ENCODE measurements at regions not wholly inside any gene's neighbourhood (a gene's known extent, or its start where the extent isn't known, plus 50 kb on each side); places are given as distances from the start of the nearest gene placed in this dataset.

GRCh38 chr7:15016766-15017165, 114.2 kb upstream of the DGKB start:
- Mint-ChIP-seq H3K4me1 (no peaks in the 10 kb centered on the region), H3K27me3 (ENCODE audit: low read depth in 3 of 3) (peaks cover 0 to 2% (median 1%) of the 10 kb centered on the region in 3 donors), H3K9me3 (peaks cover 0 to 2% (median 0%) of the 10 kb centered on the region in 7 donors), H3K4me3 (no peak overlapping the region), H3K27ac (no peak overlapping the region), H3K36me3 (no peaks in the 10 kb centered on the region)
- Histone ChIP-seq H3K27ac (ENCODE audit: low read depth in 1 of 2, low read length in 2 of 2) (no peak overlapping the region), H3K9ac (ENCODE audit: insufficient read depth, low read length, poor library complexity, severe bottlenecking) (no peak overlapping the region), H2AFZ (ENCODE audit: insufficient read depth, low read depth, low read length, poor library complexity, severe bottlenecking) (no peak overlapping the region), H3K79me2 (ENCODE audit: insufficient read depth, low read length) (no peaks in the 10 kb centered on the region), H3K4me1 (ENCODE audit: control insufficient read depth in 1 of 2, insufficient read depth in 2 of 2, low read length in 2 of 2) (no peaks in the 10 kb centered on the region), H3K9me3 (replicated peaks in 1 of 2; ENCODE audit: control insufficient read depth in 1 of 2, insufficient read depth in 1 of 2, low read length in 2 of 2) (no peaks in the 10 kb centered on the region), H3K4me3 (replicated peaks in 1 of 3; ENCODE audit: low read depth in 2 of 3, low read length in 3 of 3) (no peak overlapping the region), H3K4me2 (replicated peaks; ENCODE audit: extremely low read depth, low read length, poor library complexity, severe bottlenecking) (no peak overlapping the region), H3K27me3 (ENCODE audit: control insufficient read depth in 2 of 2, insufficient read depth in 2 of 2, low read length in 2 of 2) (no peaks in the 10 kb centered on the region), H4K20me1 (ENCODE audit: insufficient read depth, low read length) (no peaks in the 10 kb centered on the region), H3K36me3 (replicated peaks in 1 of 2; ENCODE audit: control insufficient read depth in 1 of 2, insufficient read depth in 2 of 2, low read length in 2 of 2) (no peaks in the 10 kb centered on the region)
- DNase-seq: no peak
- intact Hi-C loops (cut with micrococcal nuclease): no loop called here
- WGBS (ENCODE audit: insufficient coverage): no CpG with 5 or more reads among the region's 2 CpGs
- TF ChIP-seq, protein P1, sequence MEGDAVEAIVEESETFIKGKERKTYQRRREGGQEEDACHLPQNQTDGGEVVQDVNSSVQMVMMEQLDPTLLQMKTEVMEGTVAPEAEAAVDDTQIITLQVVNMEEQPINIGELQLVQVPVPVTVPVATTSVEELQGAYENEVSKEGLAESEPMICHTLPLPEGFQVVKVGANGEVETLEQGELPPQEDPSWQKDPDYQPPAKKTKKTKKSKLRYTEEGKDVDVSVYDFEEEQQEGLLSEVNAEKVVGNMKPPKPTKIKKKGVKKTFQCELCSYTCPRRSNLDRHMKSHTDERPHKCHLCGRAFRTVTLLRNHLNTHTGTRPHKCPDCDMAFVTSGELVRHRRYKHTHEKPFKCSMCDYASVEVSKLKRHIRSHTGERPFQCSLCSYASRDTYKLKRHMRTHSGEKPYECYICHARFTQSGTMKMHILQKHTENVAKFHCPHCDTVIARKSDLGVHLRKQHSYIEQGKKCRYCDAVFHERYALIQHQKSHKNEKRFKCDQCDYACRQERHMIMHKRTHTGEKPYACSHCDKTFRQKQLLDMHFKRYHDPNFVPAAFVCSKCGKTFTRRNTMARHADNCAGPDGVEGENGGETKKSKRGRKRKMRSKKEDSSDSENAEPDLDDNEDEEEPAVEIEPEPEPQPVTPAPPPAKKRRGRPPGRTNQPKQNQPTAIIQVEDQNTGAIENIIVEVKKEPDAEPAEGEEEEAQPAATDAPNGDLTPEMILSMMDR (IDR thresholded peaks at IDR 0.05): no peak

DNA sequence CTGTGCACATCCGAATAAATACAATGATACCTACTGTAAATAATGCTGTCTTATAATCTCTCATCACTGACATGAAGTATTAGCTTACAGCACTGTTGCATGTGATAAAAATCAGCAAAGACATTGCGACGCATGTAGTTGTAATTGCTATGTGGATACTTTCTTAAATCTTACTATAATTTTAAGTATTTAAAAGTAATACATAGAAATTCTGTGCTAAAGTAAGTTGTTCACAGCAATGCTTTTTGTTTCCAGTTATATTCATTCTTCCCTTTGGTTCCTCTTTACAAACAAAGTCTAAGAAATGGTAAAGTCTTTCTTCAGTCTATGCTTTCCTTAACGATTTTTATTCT, 113.7 kb upstream of the DGKB start:
- no peaks in the 10 kb centered on the region for H3K9me3 ChIP-seq (replicated peaks in 1 of 2; ENCODE audit: control insufficient read depth in 1 of 2, insufficient read depth in 1 of 2, low read length in 2 of 2)
- no peak overlapping the region for H3K4me2 ChIP-seq (replicated peaks; ENCODE audit: extremely low read depth, low read length, poor library complexity, severe bottlenecking)
- no peak overlapping the region for H3K9ac ChIP-seq (ENCODE audit: insufficient read depth, low read length, poor library complexity, severe bottlenecking)
- H3K36me3 Mint-ChIP-seq: no peaks in the 10 kb centered on the region
- no peak overlapping the region for H3K27ac Mint-ChIP-seq
- WGBS (ENCODE audit: insufficient coverage): no CpG with 5 or more reads among the region's 4 CpGs
- no peak for DNase-seq
- no peak overlapping the region for H3K27ac ChIP-seq (ENCODE audit: low read depth in 1 of 2, low read length in 2 of 2)
- intact Hi-C loops (cut with micrococcal nuclease): no loop called here
- no peak overlapping the region for H2AFZ ChIP-seq (ENCODE audit: insufficient read depth, low read depth, low read length, poor library complexity, severe bottlenecking)
- TF ChIP-seq, protein P1 (IDR thresholded peaks at IDR 0.05): no peak
- no peak overlapping the region for H3K4me3 ChIP-seq (replicated peaks in 1 of 3; ENCODE audit: low read depth in 2 of 3, low read length in 3 of 3)
- H3K36me3 ChIP-seq (replicated peaks in 1 of 2; ENCODE audit: control insufficient read depth in 1 of 2, insufficient read depth in 2 of 2, low read length in 2 of 2): no peaks in the 10 kb centered on the region
- no peaks in the 10 kb centered on the region for H3K79me2 ChIP-seq (ENCODE audit: insufficient read depth, low read length)
- no peaks in the 10 kb centered on the region for H3K4me1 Mint-ChIP-seq
- H3K27me3 ChIP-seq (ENCODE audit: control insufficient read depth in 2 of 2, insufficient read depth in 2 of 2, low read length in 2 of 2): no peaks in the 10 kb centered on the region
- peaks cover 1 to 3% (median 2%) of the 10 kb centered on the region in 3 donors for H3K27me3 Mint-ChIP-seq (ENCODE audit: low read depth in 3 of 3)
- H3K4me1 ChIP-seq (ENCODE audit: control insufficient read depth in 1 of 2, insufficient read depth in 2 of 2, low read length in 2 of 2): no peaks in the 10 kb centered on the region
- H3K4me3 Mint-ChIP-seq: no peak overlapping the region
- H3K9me3 Mint-ChIP-seq: peaks cover 0 to 2% (median 0%) of the 10 kb centered on the region in 7 donors
- H4K20me1 ChIP-seq (ENCODE audit: insufficient read depth, low read length): no peaks in the 10 kb centered on the region

Data from CD14-positive monocyte (primary cell).